GM19452 (cell line): ENCODE measurements at regions not wholly inside any gene's neighbourhood (a gene's known extent, or its start where the extent isn't known, plus 50 kb on each side); places are given as distances from the start of the nearest gene placed in this dataset.

ENCODE experiments used
- ATAC-seq: cut with Tn5 transposase; IDR thresholded peaks from one replicate; pipeline ENCODE4 v1.9.1; 2021; ENCODE audit not compliant: unreplicated experiment

DNA sequence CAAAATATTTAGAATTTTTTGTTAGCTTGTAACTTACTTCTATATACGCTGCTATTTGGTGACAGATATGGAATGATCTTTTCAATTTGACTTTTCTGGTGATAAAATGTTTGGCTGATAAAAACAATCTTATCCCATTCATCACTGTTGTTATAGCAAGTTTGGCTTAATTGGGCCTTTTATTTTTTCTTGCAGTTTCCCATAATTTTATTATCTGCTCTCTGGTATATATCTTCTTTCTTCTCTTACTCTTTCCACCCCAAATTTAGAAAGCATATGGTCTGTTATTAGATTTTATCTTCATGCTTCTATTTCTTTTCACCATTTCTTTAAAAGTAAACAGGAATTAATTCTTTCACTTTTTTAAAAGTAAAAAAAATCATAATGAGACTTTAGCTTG lies 474.4 kb downstream of the TLE1 start:
- ATAC-seq = no peak

DNA sequence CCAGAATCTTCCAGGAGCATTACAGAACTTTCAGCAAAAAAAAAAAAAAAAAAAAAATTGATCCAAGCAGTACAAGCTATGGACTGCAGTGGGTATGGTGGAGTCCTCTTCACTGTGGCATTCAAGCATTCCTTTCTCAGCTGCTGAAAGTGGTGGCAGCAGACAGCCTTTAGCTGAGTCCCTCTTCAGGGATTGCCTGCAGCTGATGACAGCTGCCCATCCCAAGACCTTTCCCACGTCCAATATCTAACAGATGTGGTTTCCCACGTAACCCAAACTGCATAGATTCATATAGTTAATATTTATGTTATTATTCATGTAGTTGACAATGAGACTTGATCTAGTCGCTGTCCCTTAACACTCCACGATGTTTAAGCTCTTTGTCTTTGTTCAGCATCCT lies 475.9 kb downstream of the TLE1 start:
- ATAC-seq = no peak

DNA sequence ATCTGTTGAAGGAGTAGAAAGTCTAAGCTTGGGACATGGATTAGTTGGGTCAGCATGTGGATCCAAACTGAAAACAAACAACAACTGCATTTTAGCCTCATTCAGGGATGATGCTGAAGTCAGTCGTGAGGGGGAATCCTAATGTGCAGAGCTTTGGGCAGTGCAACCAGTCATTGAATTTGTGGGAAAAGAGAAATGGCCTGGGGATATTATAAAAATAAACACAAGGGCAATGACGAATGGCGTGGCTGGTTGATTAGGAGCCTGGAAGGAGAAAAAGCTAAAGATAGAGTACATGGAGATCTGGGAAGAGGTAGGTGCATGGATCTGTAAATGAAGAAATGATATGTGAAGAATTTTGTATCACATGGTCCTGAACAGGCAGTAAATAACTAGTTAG lies 477.6 kb downstream of the TLE1 start:
- no peak for ATAC-seq

- ATAC-seq = no peak
These were observed 481.7 kb downstream of the TLE1 start for GRCh38 chr9:81207651-81208050.

GRCh38 chr9:81202292-81202691 lies 487.1 kb downstream of the TLE1 start:
- no peak for ATAC-seq

GRCh38 chr9:81195206-81195605 lies 494.1 kb downstream of the TLE1 start:
- no peak for ATAC-seq

DNA sequence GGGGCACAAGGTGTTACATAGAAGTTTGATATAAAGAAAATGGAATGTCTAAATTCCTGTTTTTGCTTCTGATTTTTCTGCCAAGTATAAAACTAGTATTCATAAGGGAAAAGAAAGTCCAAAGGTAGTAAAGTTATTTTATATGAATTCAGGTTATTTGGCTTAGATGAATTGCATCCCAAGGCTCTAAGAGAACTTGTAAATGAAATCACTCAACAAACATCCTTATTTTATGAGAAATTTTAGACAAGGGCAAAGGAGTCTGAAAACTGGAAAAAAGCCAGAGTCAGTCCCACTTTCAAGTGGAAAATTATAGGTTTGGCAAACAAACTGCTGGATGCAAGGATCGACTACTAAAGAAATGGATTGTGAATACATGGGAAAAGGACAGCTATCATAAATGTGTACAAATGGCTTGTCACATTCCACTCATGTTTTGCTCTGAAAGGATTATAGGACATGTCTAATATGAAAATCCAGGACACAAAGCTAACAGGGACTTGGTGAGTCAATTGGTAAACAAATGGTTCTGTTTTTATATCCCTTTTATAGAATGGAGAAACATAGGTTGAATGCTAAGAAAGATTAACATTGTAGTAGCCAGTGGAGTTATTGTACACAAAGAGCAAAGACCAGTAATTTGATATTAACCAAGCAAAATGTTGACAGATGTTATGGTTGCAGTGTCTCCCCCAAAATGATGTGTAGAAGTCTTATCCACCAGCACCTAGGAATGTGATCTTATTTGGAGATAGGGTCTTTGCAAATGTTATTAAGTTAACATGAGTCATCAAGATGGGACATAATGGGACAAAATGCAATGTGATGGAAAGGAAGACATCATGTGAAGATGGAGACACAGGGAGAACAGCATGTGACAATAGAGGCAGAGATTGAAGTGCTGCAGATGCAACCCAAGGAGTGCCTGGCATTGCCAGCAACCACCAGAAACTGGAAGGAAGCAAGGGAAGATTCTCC lies 495.7 kb downstream of the TLE1 start:
- no peak for ATAC-seq

GRCh38 chr9:81191222-81191621 lies 498.1 kb downstream of the TLE1 start:
- no peak for ATAC-seq

DNA sequence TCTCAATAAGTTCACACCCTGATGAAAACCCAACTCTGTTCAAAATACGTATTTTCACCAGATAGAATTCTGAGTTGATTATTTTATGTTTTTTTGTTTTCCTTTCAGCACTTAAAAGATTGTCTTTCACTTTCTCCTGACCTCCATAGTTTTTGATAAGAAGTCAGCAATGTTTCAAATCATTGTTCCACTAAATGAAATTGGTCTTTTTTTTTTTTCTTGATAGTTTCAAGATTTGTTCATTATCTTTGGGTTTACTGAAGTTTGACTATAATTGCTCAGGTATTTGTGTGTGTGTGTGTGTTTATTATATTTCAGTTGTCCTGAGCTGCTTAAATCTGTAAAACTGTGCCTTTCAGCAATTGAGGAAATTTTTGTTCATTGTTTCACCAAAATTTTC lies 498.7 kb downstream of the TLE1 start:
- no peak for ATAC-seq

DNA sequence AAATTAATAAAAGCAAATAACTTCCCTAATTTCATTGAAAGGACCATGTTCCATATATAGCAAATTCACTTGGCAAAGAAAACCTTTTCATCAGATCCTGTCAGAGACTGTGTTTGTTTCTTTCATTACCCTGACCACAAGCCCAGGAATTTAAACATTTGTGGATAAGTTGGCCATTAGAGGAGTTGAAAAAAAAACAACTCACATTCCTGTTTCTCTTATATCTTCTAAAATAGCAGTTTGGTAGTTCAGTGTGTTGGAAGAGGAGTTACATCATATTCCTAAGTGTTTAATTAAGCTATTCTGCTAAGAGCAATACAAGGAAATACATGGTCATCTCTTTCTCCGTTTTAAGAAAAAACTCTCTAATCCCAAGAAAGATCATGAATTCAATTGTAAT lies 505.6 kb downstream of the TLE1 start:
- ATAC-seq = no peak

GRCh38 chr9:81182431-81182830 lies 506.9 kb downstream of the TLE1 start:
- ATAC-seq = no peak

- ATAC-seq = no peak
These were observed 515.3 kb downstream of the TLE1 start for GRCh38 chr9:81174023-81174422.

- no peak for ATAC-seq
These were observed 517.7 kb downstream of the TLE1 start for GRCh38 chr9:81171689-81172088.

DNA sequence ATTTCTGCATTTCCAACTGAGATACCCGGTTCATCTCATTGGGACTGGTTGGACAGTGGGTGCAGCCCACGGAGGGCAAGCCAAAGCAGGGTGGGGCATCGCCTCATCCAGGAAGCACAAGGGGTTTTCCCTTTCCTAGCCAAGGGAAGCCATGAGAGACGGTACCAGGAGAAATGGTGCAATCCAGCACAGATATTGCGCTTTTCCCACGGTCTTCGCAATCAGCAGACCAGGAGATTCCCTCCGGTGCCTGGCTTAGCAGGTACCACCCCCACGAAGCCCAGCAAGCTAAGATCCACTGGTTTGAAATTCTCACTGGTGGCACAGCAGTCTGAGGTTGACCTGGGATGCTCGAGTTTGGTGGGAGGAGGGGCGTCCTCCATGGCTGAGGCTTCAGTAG lies 527.0 kb downstream of the TLE1 start:
- ATAC-seq = no peak

- no peak for ATAC-seq
These were observed 533.0 kb downstream of the TLE1 start for GRCh38 chr9:81156381-81156780.

- ATAC-seq = no peak
These were observed 539.2 kb downstream of the TLE1 start for GRCh38 chr9:81150016-81150625.

GRCh38 chr9:81146684-81147337 lies 542.5 kb downstream of the TLE1 start:
- no peak for ATAC-seq

DNA sequence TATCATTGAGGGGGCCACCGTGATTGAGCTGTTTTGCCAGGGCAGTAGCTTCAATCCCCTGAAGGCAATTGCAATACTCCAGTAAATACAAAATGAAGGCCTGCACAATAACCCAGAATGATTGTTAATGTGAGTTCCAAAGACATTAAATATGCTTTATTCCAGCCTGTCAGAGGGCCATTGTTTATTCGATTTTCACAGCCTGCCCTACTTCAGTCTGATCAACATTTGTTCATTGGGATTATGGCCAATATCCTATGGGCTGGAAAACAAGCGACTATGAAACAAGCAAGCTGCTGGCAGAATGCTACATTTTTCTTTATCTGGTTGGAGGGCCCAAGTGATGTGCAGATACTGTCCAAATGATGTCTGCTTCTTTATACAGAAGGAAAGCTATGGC lies 543.1 kb downstream of the TLE1 start:
- ATAC-seq = no peak

DNA sequence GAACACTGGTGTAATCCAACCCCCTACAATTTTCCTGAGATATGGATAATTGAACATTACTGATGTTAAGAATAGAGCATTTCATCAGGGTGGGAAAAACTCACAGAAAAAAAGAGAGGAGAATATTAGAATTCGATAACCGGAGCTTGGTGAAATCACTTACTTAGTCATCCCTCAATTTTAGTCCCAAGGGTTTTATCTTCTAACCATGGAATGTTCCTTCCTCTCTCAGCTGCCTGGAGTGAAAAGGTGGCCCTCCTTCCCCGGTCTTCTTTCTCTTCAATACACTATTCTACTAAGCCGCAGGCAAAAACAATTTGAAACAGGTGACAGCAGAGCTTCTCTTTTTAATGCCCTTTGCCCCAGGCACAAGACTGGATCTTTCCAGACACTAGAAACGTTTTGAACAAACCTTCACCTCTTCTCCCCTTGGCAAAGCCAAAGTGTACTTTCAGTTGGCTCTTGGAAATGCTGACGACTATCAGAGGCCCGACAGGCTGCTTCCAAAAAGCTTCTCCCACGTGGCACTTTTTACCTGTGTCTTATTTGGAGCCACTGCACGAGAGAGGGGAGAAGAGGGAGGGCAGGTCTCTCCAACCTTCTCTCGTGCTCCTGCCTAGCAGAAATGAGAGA lies 543.9 kb downstream of the TLE1 start:
- no peak for ATAC-seq

GRCh38 chr9:81141961-81142360 lies 547.4 kb downstream of the TLE1 start:
- ATAC-seq = no peak

- ATAC-seq = no peak
These were observed 551.3 kb downstream of the TLE1 start for GRCh38 chr9:81137976-81138568.
